Panc1 (cell line): ENCODE measurements at regions not wholly inside any gene's neighbourhood (a gene's known extent, or its start where the extent isn't known, plus 50 kb on each side); places are given as distances from the start of the nearest gene placed in this dataset.
A peak's percentile ranks its signal among the peaks of the same experiment; 100 is the strongest.

Experiments
- ATAC-seq: fragments of 200-7000 bp; cut with Tn5 transposase; 2 replicates; pipeline ENCODE4 v1.9.1; 2020; ENCODE audit warnings: mild to moderate bottlenecking, moderate library complexity
- BruUV-seq: library from RNA; stranded (reverse); fragments of 400-500 nt; replicated peaks from 2 replicates; lab custom pipeline; 2021; lab: Mats Ljungman, UMichigan
- CTCF ChIA-PET: fragments of 300-600 bp; sonication (Branson Sonifier 250); formaldehyde crosslinking; loops from one replicate; lab custom pipeline; 2022; ENCODE audit warnings: antibody characterized with exemption; lab: Charles Lee
- POLR2A ChIA-PET: fragments of 300-600 bp; sonication (Branson Sonifier 250); formaldehyde crosslinking; loops from one replicate; lab custom pipeline; 2022; ENCODE audit warnings: antibody characterized with exemption; lab: Charles Lee
- DNase-seq: peaks from one replicate; pipeline ENCODE4 v3.0.0-alpha.2; 2010; ENCODE audit warnings: low read depth, low spot score
- H3K27ac ChIP-seq: 2 replicates; pipeline ENCODE4 v1.5.1; 2011; ENCODE audit warnings: mild to moderate bottlenecking, low read length, inconsistent platforms
- H3K27me3 ChIP-seq: fragments of 200-500 bp; sonication (Bioruptor generic); 2 replicates; pipeline ENCODE4 v1.6.0; 2014; ENCODE audit warnings: low read length, inconsistent platforms; ENCODE audit not compliant: control insufficient read depth, insufficient read depth
- H3K36me3 ChIP-seq: fragments of 200-500 bp; sonication (Bioruptor generic); 2 replicates; pipeline ENCODE4 v1.5.1; 2014; ENCODE audit warnings: inconsistent platforms, mild to moderate bottlenecking, low read length, moderate library complexity; ENCODE audit not compliant: control insufficient read depth, insufficient read depth
- H3K4me1 ChIP-seq: 2 replicates; pipeline ENCODE4 v1.5.1; 2011; ENCODE audit warnings: inconsistent platforms, mild to moderate bottlenecking, low read length, moderate library complexity; ENCODE audit not compliant: control insufficient read depth, insufficient read depth
- H3K4me3 ChIP-seq, 2 experiments: 2 replicates each; pipeline ENCODE4 v1.5.1; 2011 to 2012; ENCODE audit warnings: low read depth in 2 of 2, low read length in 2 of 2, mild to moderate bottlenecking in 2 of 2, inconsistent platforms in 1 of 2, moderate library complexity in 1 of 2
- H3K9me3 ChIP-seq: fragments of 200-500 bp; sonication (Bioruptor generic); 2 replicates; pipeline ENCODE4 v1.5.1; 2014; ENCODE audit warnings: low read depth, mild to moderate bottlenecking, inconsistent platforms, low read length, moderate library complexity; ENCODE audit not compliant: control insufficient read depth, insufficient read depth
- CTCF ChIP-seq: fragments of 450-650 bp; IDR thresholded peaks from 2 replicates; pipeline ENCODE4 v1.5.1; 2017; ENCODE audit warnings: mild to moderate bottlenecking
- POLR2AphosphoS5 ChIP-seq: IDR thresholded peaks from 2 replicates; pipeline ENCODE4 v1.6.1; 2012; ENCODE audit warnings: mild to moderate bottlenecking, low read depth, low read length, moderate library complexity
- REST ChIP-seq, 2 experiments: IDR thresholded peaks; 2 replicates each; pipeline ENCODE4 v1.6.1; 2011 to 2012; ENCODE audit warnings: low read depth in 2 of 2, control low read depth in 1 of 2, low read length in 1 of 2, mild to moderate bottlenecking in 1 of 2, moderate library complexity in 1 of 2; ENCODE audit not compliant: insufficient read depth in 1 of 2
- SIN3A ChIP-seq: IDR thresholded peaks from 2 replicates; pipeline ENCODE4 v1.6.1; 2012; ENCODE audit warnings: low read depth, mild to moderate bottlenecking, low read length, moderate library complexity, borderline replicate concordance; ENCODE audit not compliant: insufficient read depth
- TCF7L2 ChIP-seq: IDR thresholded peaks from 2 replicates; pipeline ENCODE4 v1.6.1; 2011; ENCODE audit warnings: mild to moderate bottlenecking, low read depth, low read length, inconsistent platforms
- in situ Hi-C: cut with HindIII; loops from 2 replicates; pipeline ENCODE4 v1.10.0; 2016; ENCODE audit warnings: low sequenced_read_pairs, low pct_unique_long_range_greater_than_20kb
- intact Hi-C: fragments of 100-400 bp; cut with micrococcal nuclease; formaldehyde crosslinking; loops from one replicate; pipeline ENCODE4 v1.10.0; 2022; ENCODE audit not compliant: unreplicated experiment

DNA sequence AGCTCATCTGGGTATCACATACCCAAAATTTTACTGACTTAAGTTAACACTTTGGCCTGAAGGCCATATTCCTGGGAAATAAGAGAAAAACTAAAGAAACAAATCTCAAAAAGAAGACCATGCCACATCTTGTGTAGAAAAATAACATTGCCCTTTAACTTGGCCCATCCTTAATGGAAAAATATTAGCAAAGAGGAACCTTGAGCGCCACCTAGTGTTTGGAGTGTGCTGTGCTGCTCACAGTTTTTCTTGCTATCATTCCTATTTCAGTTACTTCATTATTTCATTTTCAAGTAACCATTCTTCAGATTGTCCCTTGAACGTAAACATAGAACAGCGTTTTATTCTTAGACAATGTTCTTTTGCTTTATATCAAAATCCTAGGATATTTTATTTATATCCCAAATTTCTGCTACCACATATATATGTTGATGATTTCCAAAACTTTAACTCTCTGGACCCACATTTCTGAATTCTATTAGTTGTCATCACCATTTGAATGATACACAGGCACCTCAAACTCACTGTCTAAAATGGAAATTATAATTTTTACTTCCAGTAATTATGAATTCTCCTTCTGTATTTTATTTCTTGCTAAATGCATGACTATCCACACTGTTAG lies 999.0 kb upstream of the ADGRL3 start:
- BruUV-seq = no TSS peak
- H3K4me3 ChIP-seq = no peak overlapping the region
- POLR2A ChIA-PET = no interaction called here
- in situ Hi-C loops = no loop called here
- no peaks in the 10 kb centered on the region for H3K36me3 ChIP-seq
- DNase-seq (peak; percentile 46), ATAC-seq (no peak)
- intact Hi-C loops = no loop called here
- H3K4me1 ChIP-seq = no peaks in the 10 kb centered on the region
- no peaks in the 10 kb centered on the region for H3K9me3 ChIP-seq
- no peak overlapping the region for H3K27ac ChIP-seq
- no peaks in the 10 kb centered on the region for H3K27me3 ChIP-seq
- CTCF ChIA-PET = no interaction called here
- no peak for TF ChIP-seq REST (IDR thresholded peaks at IDR 0.05; ENCODE audit: insufficient read depth in 1 of 2, low read depth in 2 of 2, low read length in 1 of 2)
- TF ChIP-seq SIN3A = no peak
- peak; percentile 72; the same call in 1 of the 2 replicates for TF ChIP-seq CTCF
- TF ChIP-seq TCF7L2 = no peak
- TF ChIP-seq POLR2AphosphoS5 = no peak

- DNase-seq (no peak), ATAC-seq (no peak)
- Histone ChIP-seq H3K4me1 (no peaks in the 10 kb centered on the region), H3K27me3 (no peaks in the 10 kb centered on the region), H3K9me3 (no peaks in the 10 kb centered on the region), H3K36me3 (no peaks in the 10 kb centered on the region), H3K27ac (no peak overlapping the region), H3K4me3 (no peak overlapping the region)
- POLR2A ChIA-PET = no interaction called here
- in situ Hi-C loops (no loop called here), intact Hi-C loops (no loop called here)
- TF ChIP-seq REST (IDR thresholded peaks at IDR 0.05; ENCODE audit: insufficient read depth in 1 of 2, low read depth in 2 of 2, low read length in 1 of 2) = no peak
- no peak for TF ChIP-seq POLR2AphosphoS5
- TF ChIP-seq CTCF = no peak
- BruUV-seq = no TSS peak
- CTCF ChIA-PET = no interaction called here
Observed at GRCh38 chr4:60209588-60209987, 990.5 kb upstream of the ADGRL3 start.
